ENCODE measurements at regions not wholly inside any gene's neighbourhood (a gene's known extent, or its start where the extent isn't known, plus 50 kb on each side); places are given as distances from the start of the nearest gene placed in this dataset.
"Not testable (repeated sequence)": the region's sequence is repeated elsewhere in the genome, so short reads cannot be mapped to it uniquely, and the experiment has no call there.

DNA sequence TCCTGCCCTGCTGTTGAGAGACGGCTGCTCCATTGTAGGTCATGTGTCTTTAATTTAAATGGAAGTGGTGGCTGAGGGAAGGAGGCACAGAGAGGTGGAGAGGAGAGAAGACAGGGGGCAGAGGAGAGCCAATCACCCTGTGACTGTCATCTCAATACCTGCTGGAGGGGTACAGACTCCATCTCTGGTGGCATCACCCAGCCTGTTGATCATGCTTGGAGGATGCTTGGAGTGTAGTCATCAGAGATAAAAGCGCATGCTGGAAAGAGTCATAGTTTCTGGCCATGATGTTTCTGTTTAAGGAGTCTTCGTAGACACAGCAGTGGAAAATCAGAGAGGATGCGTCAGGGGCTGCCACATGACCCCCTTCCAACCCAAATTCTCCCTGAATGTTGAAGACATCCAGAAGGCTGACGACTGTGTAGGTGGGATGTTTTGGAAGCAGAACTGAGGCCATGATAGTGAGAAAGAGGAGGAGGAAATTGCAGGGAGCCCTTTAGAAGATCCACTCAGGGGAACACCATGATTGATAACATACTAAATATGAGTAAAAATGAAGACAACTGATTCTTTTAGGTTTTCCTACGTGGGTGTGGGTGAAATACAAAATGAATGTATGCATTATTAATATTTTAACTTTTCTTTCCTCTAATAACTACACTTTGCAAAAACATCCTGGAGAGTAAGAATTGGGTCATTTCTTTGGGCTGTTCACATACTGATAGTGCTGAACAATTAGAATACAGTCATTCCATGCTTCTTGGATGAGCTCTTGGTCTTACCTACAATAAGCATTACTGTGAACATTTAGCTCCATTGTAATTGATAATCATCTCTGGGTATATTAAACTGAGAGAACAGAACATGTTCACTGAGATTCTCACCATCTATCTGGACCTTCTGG, 210.6 kb upstream of the ATP10A start:
- DNase-seq = no peak

- no peak for DNase-seq
These were observed 207.0 kb upstream of the ATP10A start for GRCh38 chr15:26070095-26070532.

- DNase-seq = no peak
These were observed 206.1 kb upstream of the ATP10A start for GRCh38 chr15:26069231-26069641.

DNA sequence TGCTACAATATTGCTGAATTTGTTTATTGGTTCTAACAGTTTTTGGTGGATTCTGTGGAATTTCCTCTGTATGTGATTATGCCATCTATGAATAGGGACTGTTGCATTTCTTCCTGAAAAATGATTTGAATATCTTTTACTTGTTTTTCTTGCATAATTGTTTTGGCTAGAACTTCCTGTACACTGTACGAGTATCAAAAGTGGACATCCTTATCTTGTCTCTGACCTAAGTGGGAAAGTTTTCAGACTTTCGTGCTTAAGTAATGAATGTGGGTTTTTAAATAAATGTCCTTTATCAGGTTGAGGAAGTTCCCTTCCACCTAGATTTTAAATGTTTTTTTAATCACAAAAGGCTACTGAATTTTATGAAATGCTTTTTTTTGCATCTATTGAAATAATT, 203.8 kb upstream of the ATP10A start:
- no peak for DNase-seq

DNA sequence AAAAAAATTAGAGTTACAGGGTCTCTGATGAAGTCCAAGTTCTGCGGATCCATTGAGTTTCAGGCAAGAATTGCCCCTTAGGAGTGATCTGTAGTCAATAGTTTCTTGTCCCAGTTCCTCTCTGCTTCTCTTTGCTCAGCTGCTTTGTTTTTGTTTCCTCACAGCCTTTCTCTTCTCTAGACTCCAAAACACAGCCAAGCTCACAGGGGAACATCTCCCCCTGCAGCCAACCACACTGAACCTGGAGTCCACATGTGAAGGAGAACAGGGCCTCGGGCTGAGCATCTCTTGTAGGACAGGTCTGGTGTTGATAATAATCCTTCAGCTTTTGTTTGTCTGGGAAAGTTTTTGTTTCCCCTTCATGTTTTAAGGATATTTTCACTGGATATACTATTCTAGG, 202.6 kb upstream of the ATP10A start:
- DNase-seq = no peak

GRCh38 chr15:26061248-26061647, 198.1 kb upstream of the ATP10A start:
- no peak for DNase-seq

DNA sequence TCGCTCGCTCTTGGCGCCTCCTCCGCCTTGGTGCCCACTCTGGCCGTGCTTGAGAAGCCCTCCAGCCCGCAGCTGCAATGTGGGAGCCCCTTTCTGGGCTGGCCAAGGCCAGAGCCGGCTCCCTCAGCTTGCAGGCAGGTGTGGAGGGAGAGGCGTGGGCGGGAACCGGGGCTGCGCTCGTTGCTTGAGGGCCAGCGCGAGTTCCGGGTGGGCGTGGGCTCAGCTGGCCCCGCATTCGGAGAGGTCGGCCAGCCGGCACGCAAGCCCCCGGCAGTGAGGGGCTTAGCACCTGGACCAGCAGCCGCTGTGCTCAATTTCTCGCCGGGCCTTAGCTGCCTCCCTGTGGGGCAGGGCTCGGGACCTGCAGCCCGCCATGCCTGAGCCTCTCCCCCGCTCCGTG, 193.6 kb upstream of the ATP10A start:
- not testable (repeated sequence) for DNase-seq

GRCh38 chr15:26051761-26052675, 188.9 kb upstream of the ATP10A start:
- DNase-seq = no peak

DNA sequence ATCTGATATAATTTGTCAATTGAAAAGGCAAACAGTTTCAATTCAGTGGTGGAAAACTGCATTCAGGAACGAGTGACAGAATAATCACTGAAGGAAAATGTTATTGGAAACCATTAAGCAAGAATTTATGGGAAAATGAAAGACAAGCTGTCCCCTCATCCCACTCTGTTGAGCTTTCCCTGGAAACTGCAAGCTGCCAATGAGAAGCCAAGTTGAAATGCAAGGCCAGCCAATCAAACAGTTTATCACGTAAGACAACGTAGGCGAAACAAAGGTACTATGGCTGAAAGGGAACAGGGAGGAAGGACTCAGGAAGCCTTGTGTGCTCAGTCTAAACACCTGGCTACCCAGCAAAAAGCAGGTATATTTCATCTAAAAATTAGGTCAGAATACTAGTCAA, 187.9 kb upstream of the ATP10A start:
- no peak for DNase-seq

GRCh38 chr15:26049900-26050657, 187.0 kb upstream of the ATP10A start:
- no peak for DNase-seq

DNA sequence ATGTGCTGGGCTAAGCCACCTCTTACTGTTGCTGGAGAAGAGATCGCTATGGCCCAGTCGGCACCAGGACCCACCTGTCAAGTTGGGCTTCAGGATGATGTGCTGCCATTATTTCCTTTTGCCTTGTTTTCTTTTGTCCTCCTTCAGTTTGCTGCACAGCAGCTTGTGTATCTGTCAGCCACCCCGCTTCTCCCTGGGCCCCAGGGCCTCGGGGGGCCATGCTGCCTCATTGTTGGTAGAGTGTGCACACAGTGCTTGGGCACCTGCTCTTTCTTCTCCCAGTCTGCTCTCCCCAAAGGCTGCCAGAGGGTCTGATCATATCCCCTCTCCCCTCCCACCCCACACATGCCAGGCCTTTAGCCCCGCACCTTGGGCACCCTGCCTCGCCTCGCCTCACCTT, 185.5 kb upstream of the ATP10A start:
- DNase-seq = no peak

DNA sequence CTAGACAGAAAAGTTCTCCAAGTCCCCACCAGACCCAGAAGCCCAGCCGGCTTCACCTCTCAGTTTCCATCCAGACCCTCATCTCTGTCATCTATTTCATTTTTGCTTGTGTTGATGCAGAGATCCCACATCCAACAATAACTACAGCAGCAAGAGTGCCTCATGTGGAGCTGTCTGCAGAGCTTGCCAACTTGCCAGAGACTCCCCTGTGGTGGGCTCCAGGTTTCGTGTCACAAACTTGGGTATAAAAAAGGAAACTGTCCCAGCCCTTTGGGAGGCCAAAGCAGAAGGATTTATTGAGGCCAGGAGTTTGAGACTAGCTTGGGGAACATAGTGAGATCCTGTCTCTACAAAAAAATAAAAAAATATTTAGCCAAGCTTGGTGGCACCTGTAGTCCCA, 182.4 kb upstream of the ATP10A start:
- DNase-seq = no peak

DNA sequence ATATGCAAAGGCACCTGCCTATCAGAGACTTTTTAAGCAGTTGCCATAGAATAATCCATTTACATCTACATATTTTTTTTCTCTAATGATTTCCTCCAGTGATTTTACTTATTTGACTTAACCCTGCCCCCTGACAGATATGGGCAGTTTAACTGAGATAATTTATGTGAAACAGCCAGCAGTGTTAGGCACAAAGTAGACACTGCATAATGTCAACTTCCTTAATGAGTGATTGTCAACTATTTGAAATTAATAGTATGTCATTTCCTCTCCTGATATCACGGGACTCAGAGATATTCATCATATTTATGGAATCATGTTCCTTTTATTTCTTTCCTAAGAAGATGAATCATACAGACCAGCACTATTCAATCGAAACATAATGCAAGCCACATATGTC, 179.9 kb upstream of the ATP10A start:
- DNase-seq = no peak

DNA sequence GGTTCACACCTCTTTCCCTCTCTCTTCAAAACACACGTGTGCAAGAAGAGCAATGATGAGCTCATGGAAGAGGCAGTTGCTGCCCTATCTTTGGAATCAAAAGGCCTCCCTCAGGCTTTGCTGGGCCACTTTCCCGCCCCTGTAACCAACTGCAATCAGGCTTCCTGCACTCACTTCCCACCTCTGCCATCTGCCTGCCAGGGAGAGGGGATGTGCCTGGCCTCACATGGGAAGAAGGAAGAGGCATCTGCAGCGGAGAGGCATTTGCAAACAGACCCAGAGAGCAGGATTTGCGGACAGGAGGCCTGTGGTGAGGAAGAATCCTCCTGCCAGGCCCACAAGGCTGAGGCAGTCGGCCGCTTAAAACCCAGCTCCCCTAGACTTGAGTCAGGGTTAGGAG, 175.6 kb upstream of the ATP10A start:
- no peak for DNase-seq

- DNase-seq = no peak
These were observed 174.2 kb upstream of the ATP10A start for GRCh38 chr15:26037369-26037768.

- DNase-seq = no peak
These were observed 170.4 kb upstream of the ATP10A start for GRCh38 chr15:26033493-26033892.

GRCh38 chr15:26032162-26032846, 169.2 kb upstream of the ATP10A start:
- no peak for DNase-seq

DNA sequence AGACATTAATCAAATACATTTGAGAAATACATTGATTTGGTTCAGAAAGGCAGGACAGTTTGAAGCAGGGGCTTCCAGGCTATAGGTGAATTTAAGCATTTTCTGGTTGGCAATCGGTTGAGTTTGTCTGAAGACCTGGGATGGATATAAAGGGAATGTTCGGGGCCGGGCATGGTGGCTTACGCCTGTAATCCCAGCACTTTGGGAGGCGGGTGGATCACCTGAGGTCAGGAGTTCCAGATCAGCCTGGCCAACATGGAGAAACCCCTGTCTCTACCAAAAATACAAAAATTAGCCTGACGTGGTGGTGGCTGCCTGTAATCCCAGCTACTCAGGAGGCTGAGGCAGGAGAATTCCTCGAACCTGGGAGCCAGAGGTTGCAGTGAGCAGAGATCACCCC, 166.5 kb upstream of the ATP10A start:
- not testable (repeated sequence) for DNase-seq

GRCh38 chr15:26029146-26029545, 166.0 kb upstream of the ATP10A start:
- no peak for DNase-seq

- DNase-seq = no peak
These were observed 165.1 kb upstream of the ATP10A start for GRCh38 chr15:26028086-26028740.

DNA sequence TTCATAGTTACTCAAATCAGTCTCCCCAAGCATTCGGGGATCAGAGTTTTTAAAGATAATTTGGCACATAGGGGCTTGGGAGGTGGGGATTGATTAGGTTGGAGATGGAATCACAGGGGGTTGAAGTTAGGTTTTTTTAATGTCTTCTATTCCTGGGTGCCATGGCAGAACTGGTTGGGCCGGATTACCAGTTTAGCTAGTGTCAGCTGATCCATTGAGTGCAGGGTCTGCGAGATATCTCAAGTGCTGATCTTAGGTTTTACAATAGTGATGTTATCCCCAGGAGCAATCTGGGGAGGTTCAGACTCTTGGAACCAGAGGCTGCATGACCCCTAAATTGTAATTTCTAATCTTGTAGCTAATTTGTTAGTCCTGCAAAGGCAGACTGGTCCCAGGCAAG, 163.5 kb upstream of the ATP10A start:
- not testable (repeated sequence) for DNase-seq

Measured in occipital lobe (tissue), 1 donor.